IgD-negative memory B cell (primary cell): ENCODE measurements at regions not wholly inside any gene's neighbourhood (a gene's known extent, or its start where the extent isn't known, plus 50 kb on each side); places are given as distances from the start of the nearest gene placed in this dataset.

Experiments used
- H3K27ac Mint-ChIP-seq, 3 donors: one replicate each; pipeline ENCODE4 v1.8.0; 2020 to 2022; ENCODE audit warnings: mild to moderate bottlenecking in 3 of 3, mixed read lengths in 3 of 3, moderate library complexity in 1 of 3
- H3K27me3 Mint-ChIP-seq: one replicate; pipeline ENCODE4 v1.8.0; 2021; ENCODE audit warnings: mixed read lengths
- H3K36me3 Mint-ChIP-seq: one replicate; pipeline ENCODE4 v1.8.0; 2020; ENCODE audit warnings: mild to moderate bottlenecking, mixed read lengths
- H3K4me1 Mint-ChIP-seq, 3 donors: one replicate each; pipeline ENCODE4 v1.8.0; 2020 to 2022; ENCODE audit warnings: mixed read lengths in 3 of 3, mild to moderate bottlenecking in 1 of 3
- H3K4me3 Mint-ChIP-seq, 4 donors: one replicate each; pipeline ENCODE4 v1.8.0; 2020 to 2022; ENCODE audit warnings: mild to moderate bottlenecking in 4 of 4, mixed read lengths in 4 of 4, moderate library complexity in 3 of 4
- H3K9me3 Mint-ChIP-seq, 3 donors: one replicate each; pipeline ENCODE4 v1.8.0; 2020 to 2021; ENCODE audit warnings: mixed read lengths in 3 of 3, mild to moderate bottlenecking in 1 of 3

GRCh38 chr3:94593526-94594150 lies 530.8 kb downstream of the NSUN3 start:
- no peak overlapping the region for H3K27ac Mint-ChIP-seq
- peaks cover 0 to 6% (median 1%) of the 10 kb centered on the region in 3 donors for H3K9me3 Mint-ChIP-seq
- no peak overlapping the region for H3K4me3 Mint-ChIP-seq
- H3K36me3 Mint-ChIP-seq, result no peaks in the 10 kb centered on the region
- H3K4me1 Mint-ChIP-seq, result no peaks in the 10 kb centered on the region
- H3K27me3 Mint-ChIP-seq, result no peaks in the 10 kb centered on the region

GRCh38 chr3:94596141-94596540 lies 533.3 kb downstream of the NSUN3 start:
- Mint-ChIP-seq H3K36me3 (no peaks in the 10 kb centered on the region), H3K27me3 (no peaks in the 10 kb centered on the region), H3K4me1 (no peaks in the 10 kb centered on the region), H3K4me3 (no peak overlapping the region), H3K27ac (no peak overlapping the region), H3K9me3 (peaks cover 0 to 12% (median 5%) of the 10 kb centered on the region in 3 donors)

- peaks cover 0 to 12% (median 5%) of the 10 kb centered on the region in 3 donors for H3K9me3 Mint-ChIP-seq
- H3K4me3 Mint-ChIP-seq, result no peak overlapping the region
- no peaks in the 10 kb centered on the region for H3K4me1 Mint-ChIP-seq
- peak overlapping the region in 1 of 3 donors; percentile 34 for H3K27ac Mint-ChIP-seq
- H3K36me3 Mint-ChIP-seq, result no peaks in the 10 kb centered on the region
- H3K27me3 Mint-ChIP-seq, result no peaks in the 10 kb centered on the region
These were observed 534.2 kb downstream of the NSUN3 start for GRCh38 chr3:94596887-94597566.

- no peak overlapping the region for H3K4me3 Mint-ChIP-seq
- no peaks in the 10 kb centered on the region for H3K36me3 Mint-ChIP-seq
- H3K4me1 Mint-ChIP-seq, result peaks cover 0 to 2% (median 0%) of the 10 kb centered on the region in 3 donors
These were observed 544.9 kb downstream of the NSUN3 start for GRCh38 chr3:94607778-94608177.

GRCh38 chr3:94609908-94610307 lies 547.0 kb downstream of the NSUN3 start:
- H3K4me3 Mint-ChIP-seq, result no peak overlapping the region
- no peak overlapping the region for H3K27ac Mint-ChIP-seq
- H3K36me3 Mint-ChIP-seq, result no peaks in the 10 kb centered on the region
- peaks cover 0 to 4% (median 2%) of the 10 kb centered on the region in 3 donors for H3K9me3 Mint-ChIP-seq
- peaks cover 0 to 2% (median 0%) of the 10 kb centered on the region in 3 donors for H3K4me1 Mint-ChIP-seq
- H3K27me3 Mint-ChIP-seq, result no peaks in the 10 kb centered on the region

More at GRCh38 chr3:94607778-94608177, 544.9 kb downstream of the NSUN3 start:
- no peaks in the 10 kb centered on the region for H3K27me3 Mint-ChIP-seq
- H3K9me3 Mint-ChIP-seq, result peaks cover 0 to 3% (median 2%) of the 10 kb centered on the region in 3 donors
- no peak overlapping the region for H3K27ac Mint-ChIP-seq

- Mint-ChIP-seq H3K36me3 (no peaks in the 10 kb centered on the region), H3K4me1 (no peaks in the 10 kb centered on the region), H3K9me3 (peaks cover 0 to 4% (median 2%) of the 10 kb centered on the region in 3 donors), H3K27ac (no peak overlapping the region), H3K27me3 (no peaks in the 10 kb centered on the region), H3K4me3 (no peak overlapping the region)
These were observed 548.7 kb downstream of the NSUN3 start for GRCh38 chr3:94611596-94611995.

GRCh38 chr3:94612631-94613030 lies 549.8 kb downstream of the NSUN3 start:
- Mint-ChIP-seq H3K9me3 (peaks cover 0 to 8% (median 2%) of the 10 kb centered on the region in 3 donors), H3K36me3 (no peaks in the 10 kb centered on the region), H3K4me3 (no peak overlapping the region), H3K4me1 (no peaks in the 10 kb centered on the region), H3K27ac (no peak overlapping the region), H3K27me3 (no peaks in the 10 kb centered on the region)

GRCh38 chr3:94614192-94614591 lies 551.3 kb downstream of the NSUN3 start:
- H3K27ac Mint-ChIP-seq, result no peak overlapping the region
- no peaks in the 10 kb centered on the region for H3K4me1 Mint-ChIP-seq
- no peaks in the 10 kb centered on the region for H3K27me3 Mint-ChIP-seq
- no peak overlapping the region for H3K4me3 Mint-ChIP-seq
- H3K9me3 Mint-ChIP-seq, result peaks cover 0 to 9% (median 2%) of the 10 kb centered on the region in 3 donors
- H3K36me3 Mint-ChIP-seq, result no peaks in the 10 kb centered on the region

GRCh38 chr3:94615275-94616065 lies 552.6 kb downstream of the NSUN3 start:
- Mint-ChIP-seq H3K4me3 (no peak overlapping the region), H3K9me3 (peaks cover 2 to 12% (median 5%) of the 10 kb centered on the region in 3 donors), H3K27me3 (no peaks in the 10 kb centered on the region), H3K27ac (no peak overlapping the region), H3K4me1 (no peaks in the 10 kb centered on the region), H3K36me3 (no peaks in the 10 kb centered on the region)

- Mint-ChIP-seq H3K9me3 (peaks cover 2 to 12% (median 5%) of the 10 kb centered on the region in 3 donors), H3K4me1 (no peaks in the 10 kb centered on the region), H3K27ac (no peak overlapping the region), H3K27me3 (no peaks in the 10 kb centered on the region), H3K36me3 (no peaks in the 10 kb centered on the region), H3K4me3 (no peak overlapping the region)
These were observed 554.0 kb downstream of the NSUN3 start for GRCh38 chr3:94616833-94617232.

- Mint-ChIP-seq H3K9me3 (peaks cover 0 to 12% (median 5%) of the 10 kb centered on the region in 3 donors), H3K4me3 (no peak overlapping the region), H3K36me3 (no peaks in the 10 kb centered on the region), H3K27me3 (no peaks in the 10 kb centered on the region), H3K27ac (no peak overlapping the region), H3K4me1 (no peaks in the 10 kb centered on the region)
These were observed 554.5 kb downstream of the NSUN3 start for GRCh38 chr3:94617312-94617711.

GRCh38 chr3:94619643-94620042 lies 556.8 kb downstream of the NSUN3 start:
- H3K4me1 Mint-ChIP-seq, result no peaks in the 10 kb centered on the region
- H3K9me3 Mint-ChIP-seq, result peaks cover 0 to 12% (median 7%) of the 10 kb centered on the region in 3 donors
- no peaks in the 10 kb centered on the region for H3K27me3 Mint-ChIP-seq
- H3K36me3 Mint-ChIP-seq, result no peaks in the 10 kb centered on the region
- H3K4me3 Mint-ChIP-seq, result no peak overlapping the region
- H3K27ac Mint-ChIP-seq, result no peak overlapping the region

- Mint-ChIP-seq H3K9me3 (peaks cover 1 to 4% (median 2%) of the 10 kb centered on the region in 3 donors), H3K4me1 (no peaks in the 10 kb centered on the region), H3K27ac (no peak overlapping the region), H3K27me3 (no peaks in the 10 kb centered on the region), H3K4me3 (no peak overlapping the region), H3K36me3 (no peaks in the 10 kb centered on the region)
These were observed 563.7 kb downstream of the NSUN3 start for GRCh38 chr3:94626573-94626972.

- Mint-ChIP-seq H3K27me3 (no peaks in the 10 kb centered on the region), H3K4me1 (no peaks in the 10 kb centered on the region), H3K36me3 (no peaks in the 10 kb centered on the region), H3K9me3 (peaks cover 2 to 4% (median 3%) of the 10 kb centered on the region in 3 donors), H3K27ac (no peak overlapping the region), H3K4me3 (no peak overlapping the region)
These were observed 564.8 kb downstream of the NSUN3 start for GRCh38 chr3:94627689-94628088.

- no peaks in the 10 kb centered on the region for H3K4me1 Mint-ChIP-seq
- no peak overlapping the region for H3K27ac Mint-ChIP-seq
- no peaks in the 10 kb centered on the region for H3K27me3 Mint-ChIP-seq
- no peak overlapping the region for H3K4me3 Mint-ChIP-seq
- no peaks in the 10 kb centered on the region for H3K36me3 Mint-ChIP-seq
- H3K9me3 Mint-ChIP-seq, result peaks cover 0 to 17% (median 2%) of the 10 kb centered on the region in 3 donors
These were observed 580.5 kb downstream of the NSUN3 start for GRCh38 chr3:94643400-94643799.
